SJCRH30 (cell line): ENCODE measurements at regions not wholly inside any gene's neighbourhood (a gene's known extent, or its start where the extent isn't known, plus 50 kb on each side); places are given as distances from the start of the nearest gene placed in this dataset.
"Not testable (repeated sequence)": the region's sequence is repeated elsewhere in the genome, so short reads cannot be mapped to it uniquely, and the experiment has no call there.

Source experiments
- DNase-seq, 2 experiments: peaks; one replicate each; pipeline ENCODE4 v3.0.0-alpha.2; 2015 to 2020
- H3K27ac ChIP-seq: fragments of 250-450 bp; sonication (Bioruptor Pico); 2 replicates; pipeline ENCODE4 v1.5.1; 2020; ENCODE audit warnings: mild to moderate bottlenecking, moderate library complexity
- H3K27me3 ChIP-seq: fragments of 250-450 bp; sonication (Bioruptor Pico); 2 replicates; pipeline ENCODE4 v1.5.1; 2020; ENCODE audit warnings: mild to moderate bottlenecking, moderate library complexity
- H3K36me3 ChIP-seq: fragments of 250-450 bp; sonication (Bioruptor Pico); 2 replicates; pipeline ENCODE4 v1.5.1; 2020; ENCODE audit warnings: mild to moderate bottlenecking, moderate library complexity
- H3K4me1 ChIP-seq: fragments of 250-450 bp; sonication (Bioruptor Pico); 2 replicates; pipeline ENCODE4 v1.5.1; 2020; ENCODE audit warnings: mild to moderate bottlenecking, moderate library complexity
- H3K4me3 ChIP-seq: fragments of 250-450 bp; sonication (Bioruptor Pico); 2 replicates; pipeline ENCODE4 v1.5.1; 2020; ENCODE audit warnings: mild to moderate bottlenecking, moderate library complexity
- H3K9me3 ChIP-seq: fragments of 250-450 bp; sonication (Bioruptor Pico); replicated peaks from 2 replicates; pipeline ENCODE4 v1.5.1; 2020; ENCODE audit warnings: mild to moderate bottlenecking, moderate library complexity

DNA sequence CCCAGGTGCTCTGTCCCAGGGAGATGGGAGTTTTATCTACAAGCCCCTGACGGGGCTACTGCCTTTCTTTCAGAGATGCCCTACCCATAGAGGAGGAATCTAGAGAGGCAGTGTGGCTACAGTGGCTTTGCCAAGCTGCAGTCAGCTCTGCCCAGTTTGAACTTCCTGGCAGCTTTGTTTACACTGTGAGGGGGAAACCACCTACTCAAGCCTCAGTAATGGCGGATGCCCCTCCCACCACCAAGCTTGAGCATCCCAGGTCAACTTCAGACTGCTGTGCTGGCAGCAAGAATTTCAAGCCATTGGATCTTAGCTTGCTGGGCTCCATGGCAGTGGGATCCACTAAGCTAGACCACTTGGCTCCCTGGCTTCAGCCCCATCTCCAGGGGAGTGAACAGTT lies 53.1 kb upstream of the TMEM252 start:
- H3K4me1 ChIP-seq, H3K36me3 ChIP-seq, DNase-seq, H3K27me3 ChIP-seq, H3K9me3 ChIP-seq, H3K4me3 ChIP-seq, H3K27ac ChIP-seq: not testable (repeated sequence)

DNA sequence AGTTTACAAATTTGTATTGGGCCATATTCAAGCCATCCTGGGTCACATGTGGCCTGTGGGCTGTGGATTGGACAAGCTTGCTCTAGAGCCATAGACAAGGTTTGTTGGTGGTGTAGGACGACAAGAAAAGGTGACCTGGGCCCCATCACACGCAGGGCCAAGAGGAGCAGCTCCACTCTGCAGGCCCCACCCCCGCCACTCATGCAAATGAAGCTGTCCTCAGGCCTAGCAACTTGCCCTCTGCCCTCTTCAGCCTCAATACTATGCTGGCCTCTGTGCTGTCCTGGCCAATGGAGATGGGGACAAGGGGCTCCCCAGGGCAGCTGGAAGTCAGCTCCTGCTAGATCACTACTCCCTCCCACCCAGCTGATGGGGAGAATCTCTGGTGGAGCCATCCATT lies 55.2 kb upstream of the TMEM252 start:
- Histone ChIP-seq H3K27me3 (no peaks in the 10 kb centered on the region), H3K9me3 (no peaks in the 10 kb centered on the region; the same call in none of the 2 replicates), H3K4me1 (no peaks in the 10 kb centered on the region), H3K4me3 (no peak overlapping the region), H3K27ac (no peak overlapping the region), H3K36me3 (no peaks in the 10 kb centered on the region)
- DNase-seq = no peak

DNA sequence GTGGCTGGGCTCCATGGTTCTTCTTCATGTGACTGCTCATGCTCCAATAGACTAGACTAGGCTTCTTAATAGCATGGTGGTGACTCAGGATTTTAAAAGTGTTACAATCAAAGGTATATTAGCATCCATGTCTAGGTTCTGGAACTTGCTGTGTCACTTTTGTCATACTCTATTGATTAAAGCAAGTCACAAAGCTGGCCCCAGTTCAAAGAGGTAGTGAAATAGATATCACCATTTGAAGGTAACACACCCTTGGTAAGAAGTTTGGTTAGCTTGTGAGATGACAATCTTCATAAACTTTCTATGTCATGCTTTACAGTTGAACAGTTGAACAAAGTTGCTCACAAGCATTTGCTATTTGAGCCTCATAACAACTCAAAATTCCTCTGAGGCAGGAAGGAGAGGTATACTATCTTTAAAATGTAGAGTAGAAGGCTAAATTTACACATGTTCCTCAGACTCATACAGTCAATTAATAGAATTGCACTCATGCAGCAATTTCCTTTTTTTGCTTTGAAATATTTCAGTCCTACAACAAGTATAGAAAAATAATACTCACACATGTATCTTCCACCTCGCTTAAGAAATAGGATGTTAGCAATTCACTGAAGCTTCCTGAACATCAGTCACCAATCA lies 56.8 kb upstream of the TMEM252 start:
- no peaks in the 10 kb centered on the region; the same call in 1 of the 2 replicates for H3K9me3 ChIP-seq
- H3K4me3 ChIP-seq = no peak overlapping the region
- no peak for DNase-seq
- no peaks in the 10 kb centered on the region for H3K36me3 ChIP-seq
- H3K27ac ChIP-seq = no peak overlapping the region
- no peaks in the 10 kb centered on the region for H3K4me1 ChIP-seq
- H3K27me3 ChIP-seq = no peaks in the 10 kb centered on the region

DNA sequence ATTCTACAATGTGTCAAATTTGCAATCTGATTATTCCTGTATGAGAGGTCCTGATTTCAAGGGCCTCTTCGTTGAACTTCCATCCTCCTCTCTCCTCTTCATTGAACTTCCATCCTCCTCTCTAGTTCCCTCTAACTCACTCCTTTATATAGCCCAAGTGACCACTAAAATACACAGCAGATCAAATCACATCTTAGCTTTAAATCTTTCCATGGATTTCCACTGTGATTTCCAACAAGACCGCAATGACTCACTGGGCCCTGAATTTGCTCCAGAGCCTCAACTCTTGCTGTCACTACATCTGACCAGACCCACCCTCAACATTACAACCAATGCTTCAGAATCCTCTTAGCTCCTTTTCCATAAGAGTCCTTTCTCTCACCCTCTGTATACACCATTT lies 59.1 kb upstream of the TMEM252 start:
- DNase-seq = no peak
- Histone ChIP-seq H3K27ac (no peak overlapping the region), H3K9me3 (no peaks in the 10 kb centered on the region), H3K4me3 (no peak overlapping the region), H3K27me3 (no peaks in the 10 kb centered on the region), H3K4me1 (no peaks in the 10 kb centered on the region), H3K36me3 (no peaks in the 10 kb centered on the region)

DNA sequence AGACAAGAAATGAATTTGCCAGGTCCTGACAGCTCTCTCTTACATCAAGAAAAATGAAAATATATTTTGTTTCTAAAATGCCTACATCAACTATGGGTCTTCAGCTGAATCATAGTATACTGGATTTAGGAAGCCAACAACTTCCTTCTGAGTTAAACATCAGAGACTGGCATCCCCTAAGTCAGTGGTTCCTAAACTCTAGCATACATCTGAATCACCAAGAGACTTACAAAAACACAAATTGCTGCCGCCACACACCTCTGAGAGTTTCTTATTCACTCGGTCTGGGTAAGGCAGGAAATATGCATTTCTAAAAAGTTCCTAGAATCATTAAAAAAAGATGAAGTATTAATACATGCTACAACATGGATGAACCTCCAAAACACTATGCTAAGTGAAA lies 60.4 kb upstream of the TMEM252 start:
- Histone ChIP-seq H3K4me3 (no peak overlapping the region), H3K36me3 (no peaks in the 10 kb centered on the region), H3K9me3 (no peaks in the 10 kb centered on the region), H3K27ac (no peak overlapping the region), H3K27me3 (no peaks in the 10 kb centered on the region), H3K4me1 (no peaks in the 10 kb centered on the region)
- no peak for DNase-seq

DNA sequence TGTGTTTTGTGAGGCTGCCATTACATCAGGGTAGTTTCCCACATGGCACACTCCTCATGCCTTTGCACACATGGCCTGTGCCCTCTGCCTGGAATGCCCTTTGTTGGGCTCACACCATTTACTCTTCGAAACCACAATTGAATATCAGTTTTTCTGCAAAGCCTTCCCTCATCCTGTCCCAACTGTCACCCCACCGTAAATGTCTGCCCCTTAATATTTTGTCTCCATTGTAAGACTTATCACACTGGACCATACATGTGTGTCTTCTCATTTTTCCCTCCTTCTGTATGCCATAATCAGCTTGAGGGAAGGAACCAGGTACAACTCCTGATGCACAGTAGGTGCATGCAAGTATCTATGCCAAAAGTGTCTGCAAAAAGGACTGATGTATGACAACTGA lies 62.7 kb upstream of the TMEM252 start:
- H3K4me1 ChIP-seq = no peaks in the 10 kb centered on the region
- H3K9me3 ChIP-seq = peaks cover 3% of the 10 kb centered on the region; the same call in 1 of the 2 replicates
- no peak overlapping the region for H3K4me3 ChIP-seq
- H3K27me3 ChIP-seq = no peaks in the 10 kb centered on the region
- no peak overlapping the region for H3K27ac ChIP-seq
- no peaks in the 10 kb centered on the region for H3K36me3 ChIP-seq
- DNase-seq = no peak

DNA sequence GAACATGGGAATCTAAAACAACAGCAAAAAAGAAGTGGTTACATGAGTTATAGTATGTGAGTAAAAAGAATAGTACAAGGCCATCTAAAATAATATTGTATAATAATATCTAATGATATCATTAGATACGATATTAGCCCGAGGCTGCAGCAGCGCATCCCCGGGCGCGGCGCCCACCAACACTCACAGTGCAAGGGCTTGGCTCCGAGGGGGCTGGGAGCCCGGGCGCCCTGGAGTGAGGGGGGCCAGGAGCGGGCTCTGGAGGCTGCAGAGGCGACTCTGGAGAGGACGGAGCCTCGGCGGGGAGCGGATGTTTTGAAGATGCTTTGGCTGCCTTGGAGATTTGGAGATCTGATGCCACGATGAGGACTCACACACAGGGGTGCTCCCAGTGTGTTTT lies 68.1 kb upstream of the TMEM252 start:
- H3K36me3 ChIP-seq = no peaks in the 10 kb centered on the region
- H3K4me1 ChIP-seq = no peaks in the 10 kb centered on the region
- H3K4me3 ChIP-seq = no peak overlapping the region
- no peaks in the 10 kb centered on the region for H3K27me3 ChIP-seq
- no peak for DNase-seq
- peaks cover 5% of the 10 kb centered on the region; the same call in 1 of the 2 replicates for H3K9me3 ChIP-seq
- no peak overlapping the region for H3K27ac ChIP-seq

DNA sequence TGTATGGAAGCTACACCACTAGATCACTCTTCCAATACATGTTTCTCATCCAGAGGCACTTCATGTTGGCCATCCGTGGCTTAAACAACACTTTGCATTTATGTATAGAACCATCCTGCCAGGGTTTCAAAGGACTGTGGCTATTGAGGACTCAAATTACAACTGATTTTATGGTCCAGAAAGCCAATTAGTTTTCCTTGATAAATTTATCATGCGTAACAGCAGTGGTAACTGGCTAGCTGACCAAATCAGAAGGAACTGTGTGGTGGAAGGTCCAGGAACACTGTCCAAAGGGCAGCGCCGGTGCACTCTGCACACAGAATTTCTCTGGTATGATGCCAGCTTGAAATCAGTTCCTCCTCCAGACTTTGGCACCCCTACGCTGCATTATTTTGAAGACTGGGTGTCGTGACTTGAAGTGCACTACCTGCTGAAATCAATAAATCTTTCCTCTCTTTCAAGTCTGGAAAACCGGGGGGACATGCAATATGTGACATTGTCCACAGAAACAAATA lies 69.3 kb upstream of the TMEM252 start:
- DNase-seq = no peak
- Histone ChIP-seq H3K27ac (no peak overlapping the region), H3K9me3 (peaks cover 5% of the 10 kb centered on the region; the same call in 1 of the 2 replicates), H3K4me1 (no peaks in the 10 kb centered on the region), H3K27me3 (no peaks in the 10 kb centered on the region), H3K4me3 (no peak overlapping the region), H3K36me3 (no peaks in the 10 kb centered on the region)

DNA sequence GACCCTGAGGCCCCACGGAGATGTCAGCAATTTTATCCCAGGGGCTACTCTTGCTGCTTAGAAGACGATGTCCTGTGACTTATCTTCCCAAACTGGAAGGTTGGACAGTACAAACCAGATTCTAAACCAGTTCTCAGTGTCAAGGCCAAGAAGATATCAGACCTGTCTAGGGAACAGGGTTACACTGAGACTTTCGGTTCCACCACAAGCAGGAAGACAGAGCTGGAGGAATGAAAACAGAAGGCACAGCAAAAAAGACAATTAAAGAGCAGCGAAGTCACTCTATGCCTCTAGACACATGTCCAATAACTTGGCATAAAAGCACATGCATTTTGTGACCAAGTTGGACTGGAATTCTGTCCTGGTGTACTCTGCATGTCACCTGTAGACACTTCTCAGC lies 73.4 kb upstream of the TMEM252 start:
- H3K4me1 ChIP-seq = no peaks in the 10 kb centered on the region
- H3K4me3 ChIP-seq = no peak overlapping the region
- H3K27ac ChIP-seq = no peak overlapping the region
- no peaks in the 10 kb centered on the region for H3K36me3 ChIP-seq
- H3K9me3 ChIP-seq = no peaks in the 10 kb centered on the region
- DNase-seq = no peak
- H3K27me3 ChIP-seq = no peaks in the 10 kb centered on the region

DNA sequence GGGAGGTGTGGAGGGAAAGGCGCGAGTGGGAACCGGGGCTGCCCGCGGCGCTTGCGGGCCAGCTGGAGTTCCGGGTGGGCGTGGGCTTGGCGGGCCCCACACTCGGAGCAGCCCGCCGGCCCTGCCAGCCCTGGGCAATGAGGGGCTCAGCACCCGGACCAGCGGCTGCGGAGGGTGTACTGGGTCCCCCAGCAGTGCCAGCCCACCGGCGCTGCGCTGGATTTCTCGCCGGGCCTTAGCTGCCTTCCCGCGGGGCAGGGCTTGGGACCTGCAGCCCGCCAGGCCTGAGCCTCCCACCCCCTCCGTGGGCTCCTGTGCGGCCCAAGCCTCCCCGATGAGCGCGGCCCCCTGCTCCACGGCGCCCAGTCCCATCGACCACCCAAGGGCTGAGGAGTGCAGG lies 76.3 kb upstream of the TMEM252 start:
- H3K4me3 ChIP-seq, H3K9me3 ChIP-seq, H3K36me3 ChIP-seq, H3K27ac ChIP-seq, H3K4me1 ChIP-seq, DNase-seq, H3K27me3 ChIP-seq: not testable (repeated sequence)

DNA sequence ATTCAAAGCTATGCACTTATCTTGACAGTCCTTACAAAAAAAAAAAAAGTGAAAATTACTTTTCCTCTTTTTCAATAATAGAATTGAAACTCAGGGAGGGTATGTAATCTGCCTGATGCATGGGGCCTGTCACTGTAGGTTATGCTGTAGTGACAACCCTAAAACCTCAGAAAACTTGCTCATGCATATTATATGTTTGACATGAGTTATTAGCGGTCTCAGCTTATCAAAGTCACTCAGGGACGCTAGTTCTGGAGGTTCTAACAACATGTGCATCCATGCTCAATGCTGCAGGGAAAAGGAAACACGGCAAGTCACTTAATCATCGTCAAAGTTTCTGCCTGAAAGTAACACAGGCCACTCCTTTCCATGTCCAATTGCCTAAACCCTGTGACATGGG lies 78.4 kb upstream of the TMEM252 start:
- H3K4me3 ChIP-seq = no peak overlapping the region
- no peak overlapping the region for H3K27ac ChIP-seq
- H3K27me3 ChIP-seq = no peaks in the 10 kb centered on the region
- H3K4me1 ChIP-seq = 0 out of 2 replicates have a peak, but pooled peaks cover 3% of the 10 kb centered on the region
- H3K36me3 ChIP-seq = no peaks in the 10 kb centered on the region
- H3K9me3 ChIP-seq = no peaks in the 10 kb centered on the region
- DNase-seq = no peak

DNA sequence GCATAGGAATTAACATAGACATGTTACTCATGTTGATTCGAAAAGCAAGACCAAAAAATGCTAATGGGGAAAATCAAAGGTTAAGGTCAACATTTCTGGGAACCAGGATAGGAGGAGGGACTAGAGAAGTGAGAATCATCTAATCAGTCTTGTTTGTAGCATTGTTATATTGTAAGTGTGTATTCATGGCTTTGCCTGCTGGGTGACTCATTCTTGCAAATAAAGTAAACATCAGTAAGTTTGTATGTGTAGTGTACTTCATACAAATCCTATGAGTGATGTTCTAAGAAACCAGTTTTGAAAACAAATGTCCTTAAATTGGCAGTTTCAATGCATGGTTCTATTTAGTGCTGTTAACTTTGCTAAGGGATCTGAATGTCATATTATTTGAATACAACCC lies 79.0 kb upstream of the TMEM252 start:
- Histone ChIP-seq H3K36me3 (no peaks in the 10 kb centered on the region), H3K4me3 (no peak overlapping the region), H3K27me3 (no peaks in the 10 kb centered on the region), H3K9me3 (no peaks in the 10 kb centered on the region), H3K27ac (no peak overlapping the region), H3K4me1 (0 out of 2 replicates have a peak, but pooled peaks cover 3% of the 10 kb centered on the region)
- no peak for DNase-seq

DNA sequence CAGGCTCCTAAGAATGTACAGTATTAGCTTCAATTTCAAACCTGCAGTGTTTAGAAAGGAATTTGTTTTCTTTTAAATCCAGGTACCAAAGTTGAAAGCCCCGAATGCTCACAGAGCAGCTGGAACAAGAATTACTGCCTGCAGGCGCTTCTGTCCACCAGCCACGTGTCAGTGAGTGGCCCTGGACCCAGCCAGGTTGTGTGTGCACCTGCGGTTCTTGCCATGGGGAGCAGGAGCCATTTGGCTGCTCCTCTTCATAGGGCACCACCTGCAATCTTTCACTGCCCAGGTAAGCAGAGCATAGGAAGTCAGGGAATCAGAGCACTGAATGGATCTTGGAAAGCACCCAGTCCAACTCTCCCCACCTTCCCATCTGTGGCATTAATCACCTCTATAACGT lies 79.5 kb upstream of the PIP5K1B start:
- H3K4me3 ChIP-seq = no peak overlapping the region
- no peaks in the 10 kb centered on the region for H3K9me3 ChIP-seq
- 0 out of 2 replicates have a peak, but pooled peaks cover 3% of the 10 kb centered on the region for H3K4me1 ChIP-seq
- no peaks in the 10 kb centered on the region for H3K36me3 ChIP-seq
- H3K27ac ChIP-seq = no peak overlapping the region
- DNase-seq = no peak
- no peaks in the 10 kb centered on the region for H3K27me3 ChIP-seq

DNA sequence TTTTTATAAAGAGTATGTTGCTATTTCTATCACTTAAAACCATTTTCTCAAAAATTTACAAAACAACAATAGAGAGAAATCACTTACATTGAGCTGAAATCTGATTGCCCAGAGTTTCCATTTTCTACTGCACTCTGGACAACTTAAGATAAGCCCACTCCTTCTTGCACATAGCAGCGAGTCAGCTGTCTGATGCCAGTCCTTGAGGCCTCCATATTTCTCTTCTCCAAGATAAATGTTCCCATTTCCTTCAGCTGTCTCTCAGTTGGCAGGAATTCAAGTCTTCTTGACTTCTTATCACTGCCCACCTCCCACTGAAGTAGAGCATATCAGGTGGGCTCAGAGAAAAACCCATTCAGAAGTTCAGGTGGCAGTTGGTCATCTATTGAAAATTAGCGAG lies 78.5 kb upstream of the PIP5K1B start:
- H3K4me3 ChIP-seq = no peak overlapping the region
- H3K27me3 ChIP-seq = no peaks in the 10 kb centered on the region
- H3K9me3 ChIP-seq = no peaks in the 10 kb centered on the region
- no peaks in the 10 kb centered on the region for H3K36me3 ChIP-seq
- H3K27ac ChIP-seq = no peak overlapping the region
- 0 out of 2 replicates have a peak, but pooled peaks cover 3% of the 10 kb centered on the region for H3K4me1 ChIP-seq
- DNase-seq = no peak

DNA sequence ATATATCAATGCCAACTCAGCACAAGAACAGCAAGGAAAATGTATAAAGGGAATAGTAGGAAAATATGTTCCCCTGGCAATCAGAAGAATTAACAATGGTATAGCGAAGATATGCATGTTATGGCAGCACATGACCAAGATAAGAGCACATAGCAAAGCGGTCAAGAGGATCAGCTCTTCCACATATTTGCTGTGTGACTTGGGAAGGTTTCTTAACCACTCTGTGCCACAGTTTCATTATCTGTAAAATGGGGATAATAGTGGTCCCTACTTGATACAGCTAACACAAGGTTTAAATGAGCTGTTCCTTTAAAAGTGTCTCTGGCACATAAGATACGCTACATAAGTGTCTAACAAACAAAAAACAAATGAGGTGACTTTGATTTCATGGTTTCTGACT lies 77.9 kb upstream of the PIP5K1B start:
- Histone ChIP-seq H3K27me3 (no peaks in the 10 kb centered on the region), H3K4me3 (no peak overlapping the region)
- no peak for DNase-seq

DNA sequence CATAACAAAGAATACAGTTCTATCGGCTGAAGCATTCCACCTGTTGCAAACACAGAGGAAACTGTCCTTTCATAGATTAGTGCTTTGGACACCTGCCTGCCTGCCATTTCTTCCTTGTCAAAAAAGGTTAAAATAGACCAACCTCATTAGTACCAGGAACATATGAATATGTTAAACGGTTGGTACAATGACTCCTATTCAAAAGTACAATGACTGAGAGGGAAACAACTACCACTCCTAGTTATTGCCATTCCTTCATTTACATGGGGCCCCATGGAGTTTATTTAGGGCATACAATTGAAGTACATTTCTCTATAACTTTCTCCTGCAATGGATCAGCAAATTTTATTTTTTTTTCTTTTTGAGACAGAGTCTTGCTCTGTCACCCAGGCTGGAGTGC lies 77.4 kb upstream of the PIP5K1B start:
- H3K36me3 ChIP-seq = no peaks in the 10 kb centered on the region
- H3K27ac ChIP-seq = no peak overlapping the region
- no peaks in the 10 kb centered on the region for H3K27me3 ChIP-seq
- no peak for DNase-seq
- no peak overlapping the region for H3K4me3 ChIP-seq
- H3K9me3 ChIP-seq = no peaks in the 10 kb centered on the region
- H3K4me1 ChIP-seq = no peaks in the 10 kb centered on the region

More for the DNA sequence above, 77.9 kb upstream of the PIP5K1B start:
- Histone ChIP-seq H3K27ac (no peak overlapping the region), H3K9me3 (no peaks in the 10 kb centered on the region), H3K4me1 (0 out of 2 replicates have a peak, but pooled peaks cover under 1% of the 10 kb centered on the region), H3K36me3 (no peaks in the 10 kb centered on the region)
